Activated B cell treated with CpG ODN at 0.5 μM for 24 hours (primary cell): ENCODE measurements at regions not wholly inside any gene's neighbourhood (a gene's known extent, or its start where the extent isn't known, plus 50 kb on each side); places are given as distances from the start of the nearest gene placed in this dataset.

Experiments
- ATAC-seq: fragments of 200-7000 bp; cut with Tn5 transposase; one replicate; pipeline ENCODE4 v1.10.0; 2021; ENCODE audit warnings: low read depth, mild to moderate bottlenecking, moderate library complexity
- CTCF ChIA-PET: fragments of 350-600 bp; sonication (Branson Sonifier 250); formaldehyde crosslinking; loops from one replicate; lab custom pipeline; 2021; ENCODE audit warnings: antibody characterized with exemption; lab: Charles Lee
- POLR2A ChIA-PET: fragments of 350-600 bp; sonication (Branson Sonifier 250); formaldehyde crosslinking; loops from one replicate; lab custom pipeline; 2021; ENCODE audit warnings: antibody characterized with exemption; lab: Charles Lee
- DNase-seq: peaks from one replicate; pipeline ENCODE4 v3.0.0; 2022
- H3K27ac Mint-ChIP-seq: one replicate; pipeline ENCODE4 v1.8.0; 2020; ENCODE audit warnings: mixed read lengths
- H3K27me3 Mint-ChIP-seq: one replicate; pipeline ENCODE4 v1.8.0; 2021; ENCODE audit warnings: mixed read lengths
- H3K36me3 Mint-ChIP-seq: one replicate; pipeline ENCODE4 v1.8.0; 2021; ENCODE audit warnings: low read depth, mixed read lengths
- H3K4me1 Mint-ChIP-seq: one replicate; pipeline ENCODE4 v1.8.0; 2021; ENCODE audit warnings: mixed read lengths
- H3K4me3 Mint-ChIP-seq: one replicate; pipeline ENCODE4 v1.8.0; 2020; ENCODE audit warnings: mild to moderate bottlenecking, mixed read lengths
- H3K9me3 Mint-ChIP-seq: one replicate; pipeline ENCODE4 v1.8.0; 2020; ENCODE audit warnings: mixed read lengths
- CTCF ChIP-seq: fragments of 200-600 bp; IDR thresholded peaks from one replicate; pipeline ENCODE4 v1.8.0; 2022; ENCODE audit warnings: antibody characterized with exemption, mild to moderate bottlenecking
- intact Hi-C: fragments of 100-400 bp; cut with micrococcal nuclease; formaldehyde crosslinking; loops from one replicate; pipeline ENCODE4 v1.15.1; 2024

- no peak for TF ChIP-seq CTCF
- Mint-ChIP-seq H3K4me3 (no peak overlapping the region), H3K9me3 (peaks cover 8% of the 10 kb centered on the region), H3K27ac (no peak overlapping the region), H3K27me3 (no peaks in the 10 kb centered on the region), H3K4me1 (no peaks in the 10 kb centered on the region), H3K36me3 (no peaks in the 10 kb centered on the region)
- CTCF ChIA-PET, result no interaction called here
- ATAC-seq, result no peak
- intact Hi-C loops, result no loop called here
- POLR2A ChIA-PET, result no interaction called here
- no peak for DNase-seq
These were observed 1051.5 kb upstream of the C9orf72 start for GRCh38 chr9:28624771-28625170.

DNA sequence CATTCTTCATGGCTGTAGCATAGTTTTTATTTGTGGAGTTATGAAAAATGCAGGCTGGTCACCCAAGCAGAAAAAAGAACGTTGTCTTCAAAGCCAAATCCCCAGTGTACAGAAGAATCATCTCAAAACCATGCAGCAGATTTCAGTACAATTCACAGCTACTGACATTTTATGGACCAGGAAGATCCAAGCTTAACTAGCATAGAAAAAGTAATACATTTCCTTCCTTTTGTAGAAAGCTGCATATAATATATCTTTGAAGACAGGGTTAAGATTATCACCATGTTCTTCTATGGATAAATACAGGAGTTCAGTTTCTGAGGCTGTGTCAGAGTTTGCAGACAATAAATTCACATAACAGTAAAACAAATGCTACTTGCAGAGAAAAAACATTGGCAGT lies 1054.8 kb upstream of the C9orf72 start:
- intact Hi-C loops, result no loop called here
- POLR2A ChIA-PET, result no interaction called here

DNA sequence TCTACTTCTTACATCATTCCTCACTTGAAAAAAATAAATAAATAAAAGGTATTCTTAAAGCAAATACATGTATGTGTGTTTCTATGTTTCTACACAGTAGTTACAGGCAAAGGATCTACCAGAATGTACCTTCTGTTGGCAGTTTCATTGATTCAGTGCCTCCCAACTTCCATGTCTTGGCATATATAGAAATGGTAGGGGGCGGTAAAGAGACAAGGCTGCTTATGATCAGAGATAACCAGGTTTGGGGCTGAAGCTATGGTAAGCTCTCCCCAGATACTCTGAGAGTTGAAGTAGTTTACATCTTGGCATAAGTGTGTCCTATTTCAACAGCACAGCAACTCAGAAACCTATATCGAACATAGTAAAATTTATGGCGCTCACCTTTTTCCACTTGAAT lies 1075.4 kb upstream of the C9orf72 start:
- POLR2A ChIA-PET, result no interaction called here

More for the DNA sequence above, 1054.8 kb upstream of the C9orf72 start:
- H3K4me3 Mint-ChIP-seq, result no peak overlapping the region
- H3K4me1 Mint-ChIP-seq, result no peaks in the 10 kb centered on the region
- H3K36me3 Mint-ChIP-seq, result no peaks in the 10 kb centered on the region
- H3K27me3 Mint-ChIP-seq, result no peaks in the 10 kb centered on the region
- peaks cover 4% of the 10 kb centered on the region for H3K9me3 Mint-ChIP-seq
- CTCF ChIA-PET, result no interaction called here
- no peak for TF ChIP-seq CTCF
- no peak for ATAC-seq
- no peak for DNase-seq
- H3K27ac Mint-ChIP-seq, result no peak overlapping the region

GRCh38 chr9:28650327-28650726 lies 1077.0 kb upstream of the C9orf72 start:
- ChIA-PET CTCF (no interaction called here), POLR2A (no interaction called here)
- Mint-ChIP-seq H3K36me3 (no peaks in the 10 kb centered on the region), H3K27ac (no peak overlapping the region), H3K9me3 (no peaks in the 10 kb centered on the region), H3K4me1 (no peaks in the 10 kb centered on the region), H3K4me3 (no peak overlapping the region), H3K27me3 (no peaks in the 10 kb centered on the region)
- DNase-seq (no peak), ATAC-seq (no peak)
- intact Hi-C loops, result no loop called here
- TF ChIP-seq CTCF, result no peak

More for the DNA sequence above, 1075.4 kb upstream of the C9orf72 start:
- TF ChIP-seq CTCF, result no peak
- no peak overlapping the region for H3K4me3 Mint-ChIP-seq
- H3K36me3 Mint-ChIP-seq, result no peaks in the 10 kb centered on the region
- ATAC-seq, result no peak
- CTCF ChIA-PET, result no interaction called here
- peaks cover 3% of the 10 kb centered on the region for H3K9me3 Mint-ChIP-seq
- H3K4me1 Mint-ChIP-seq, result no peaks in the 10 kb centered on the region
- no peak overlapping the region for H3K27ac Mint-ChIP-seq
- no peaks in the 10 kb centered on the region for H3K27me3 Mint-ChIP-seq
- intact Hi-C loops, result no loop called here
- DNase-seq, result no peak

GRCh38 chr9:28651050-28651722 lies 1077.9 kb upstream of the C9orf72 start:
- POLR2A ChIA-PET, result no interaction called here
- Mint-ChIP-seq H3K27ac (no peak overlapping the region), H3K9me3 (no peaks in the 10 kb centered on the region), H3K4me1 (no peaks in the 10 kb centered on the region), H3K4me3 (no peak overlapping the region), H3K27me3 (no peaks in the 10 kb centered on the region), H3K36me3 (no peaks in the 10 kb centered on the region)
- no peak for TF ChIP-seq CTCF
- DNase-seq (no peak), ATAC-seq (no peak)
- intact Hi-C loops, result no loop called here
- CTCF ChIA-PET, result no interaction called here
